Sigmoid colon (tissue), 4 donors: ENCODE measurements at regions not wholly inside any gene's neighbourhood (a gene's known extent, or its start where the extent isn't known, plus 50 kb on each side); places are given as distances from the start of the nearest gene placed in this dataset.

ENCODE experiments used
- CTCF ChIP-seq, 4 experiments: fragments of 450-650 bp in 3 of 4; fragments of 200-600 bp in 1 of 4; IDR thresholded peaks; one replicate each; pipeline ENCODE4 v1.5.1; 2016 to 2019; ENCODE audit warnings: antibody characterized with exemption in 4 of 4, mild to moderate bottlenecking in 3 of 4, moderate library complexity in 2 of 4
- POLR2AphosphoS5 ChIP-seq, 4 donors: sonication (generic); formaldehyde crosslinking; IDR thresholded peaks; one replicate each; pipeline ENCODE4 v1.6.1; 2017; ENCODE audit warnings: antibody characterized with exemption in 4 of 4

- TF ChIP-seq CTCF (IDR thresholded peaks at IDR 0.05) (no peak), POLR2AphosphoS5 (IDR thresholded peaks at IDR 0.05) (no peak)
Measured at GRCh38 chr16:54458923-54459322, 172.3 kb upstream of the IRX3 start.
